Liver (tissue), 3 donors: ENCODE measurements at regions not wholly inside any gene's neighbourhood (a gene's known extent, or its start where the extent isn't known, plus 50 kb on each side); places are given as distances from the start of the nearest gene placed in this dataset.

Experiments used
- ATF3 ChIP-seq: IDR thresholded peaks from 2 replicates; pipeline ENCODE4 v1.6.1; 2016; ENCODE audit warnings: antibody characterized with exemption
- CTCF ChIP-seq: fragments of 150-350 bp; IDR thresholded peaks from 2 replicates; pipeline ENCODE4 v1.5.1; 2017; ENCODE audit warnings: improper control_type of control experiment, low read depth, low read length; ENCODE audit not compliant: missing input control
- RAD21 ChIP-seq, 2 donors: IDR thresholded peaks; 2 replicates each; pipeline ENCODE4 v1.6.1; 2016; ENCODE audit warnings: antibody characterized with exemption in 2 of 2, mild to moderate bottlenecking in 2 of 2
- REST ChIP-seq: IDR thresholded peaks from 2 replicates; pipeline ENCODE4 v1.6.1; 2016; ENCODE audit warnings: antibody characterized with exemption, mild to moderate bottlenecking
- SP1 ChIP-seq: IDR thresholded peaks from 2 replicates; pipeline ENCODE4 v1.6.1; 2018; ENCODE audit warnings: antibody characterized with exemption, mild to moderate bottlenecking
- TAF1 ChIP-seq: conservative IDR thresholded peaks from 2 replicates; pipeline ENCODE4 v1.6.1; 2016; ENCODE audit warnings: antibody characterized with exemption, mild to moderate bottlenecking
- donor health status: healthy.
- donor health status: healthy.

GRCh38 chr1:53390736-53391135 is 62.9 kb upstream of the LRP8 start:
- TF ChIP-seq CTCF: no peak
- TF ChIP-seq ATF3: no peak
- TF ChIP-seq TAF1: no peak
- TF ChIP-seq SP1: no peak
- TF ChIP-seq REST: no peak
- no peak for TF ChIP-seq RAD21 (IDR thresholded peaks at IDR 0.05)
